ENCODE measurements at regions not wholly inside any gene's neighbourhood (a gene's known extent, or its start where the extent isn't known, plus 50 kb on each side); places are given as distances from the start of the nearest gene placed in this dataset.

- intact Hi-C loops (cut with DNase I; ENCODE audit: low total_unique reads), result no loop called here
- Histone ChIP-seq H3K36me3 (no peaks in the 10 kb centered on the region), H3K4me3 (no peak overlapping the region), H3K4me1 (no peaks in the 10 kb centered on the region), H3K27me3 (peaks cover 0 to 73% of the 10 kb centered on the region in 2 donors), H3K9me3 (no peaks in the 10 kb centered on the region), H3K27ac (no peak overlapping the region)
- no peak for TF ChIP-seq CTCF (IDR thresholded peaks at IDR 0.05)
- no peak for DNase-seq
Measured at GRCh38 chr10:133022776-133023100, 65.0 kb upstream of the ADGRA1 start.

GRCh38 chr10:133021963-133022775 lies 65.6 kb upstream of the ADGRA1 start:
- Histone ChIP-seq H3K9me3 (no peaks in the 10 kb centered on the region), H3K4me3 (no peak overlapping the region), H3K4me1 (no peaks in the 10 kb centered on the region), H3K27me3 (peaks cover 0 to 68% of the 10 kb centered on the region in 2 donors), H3K36me3 (no peaks in the 10 kb centered on the region), H3K27ac (no peak overlapping the region)
- DNase-seq, result no peak
- no peak for TF ChIP-seq CTCF (IDR thresholded peaks at IDR 0.05)
- intact Hi-C loops (cut with DNase I; ENCODE audit: low total_unique reads), result no loop called here

- no peaks in the 10 kb centered on the region for H3K4me1 ChIP-seq
- no peak for DNase-seq
- H3K9me3 ChIP-seq, result no peaks in the 10 kb centered on the region
- H3K36me3 ChIP-seq, result no peaks in the 10 kb centered on the region
- intact Hi-C loops (cut with DNase I; ENCODE audit: low total_unique reads), result no loop called here
- no peak overlapping the region for H3K27ac ChIP-seq
- peaks cover 0 to 61% of the 10 kb centered on the region in 2 donors for H3K27me3 ChIP-seq
- no peak overlapping the region for H3K4me3 ChIP-seq
- TF ChIP-seq CTCF (IDR thresholded peaks at IDR 0.05), result no peak
Measured at GRCh38 chr10:133021116-133021962, 66.4 kb upstream of the ADGRA1 start.

GRCh38 chr10:133020193-133020817 lies 67.4 kb upstream of the ADGRA1 start:
- Histone ChIP-seq H3K27me3 (peaks cover 0 to 52% of the 10 kb centered on the region in 2 donors), H3K36me3 (no peaks in the 10 kb centered on the region), H3K4me1 (no peaks in the 10 kb centered on the region), H3K27ac (no peak overlapping the region), H3K9me3 (no peaks in the 10 kb centered on the region), H3K4me3 (no peak overlapping the region)
- TF ChIP-seq CTCF (IDR thresholded peaks at IDR 0.05), result no peak
- DNase-seq, result no peak
- intact Hi-C loops (cut with DNase I; ENCODE audit: low total_unique reads), result no loop called here

GRCh38 chr10:133019651-133020050 lies 68.1 kb upstream of the ADGRA1 start:
- no peak for DNase-seq
- Histone ChIP-seq H3K4me3 (no peak overlapping the region), H3K4me1 (no peaks in the 10 kb centered on the region), H3K27ac (no peak overlapping the region), H3K9me3 (no peaks in the 10 kb centered on the region), H3K36me3 (no peaks in the 10 kb centered on the region), H3K27me3 (peaks cover 0 to 52% of the 10 kb centered on the region in 2 donors)
- intact Hi-C loops (cut with DNase I; ENCODE audit: low total_unique reads), result no loop called here
- no peak for TF ChIP-seq CTCF (IDR thresholded peaks at IDR 0.05)

Measured in tibial artery (tissue), 4 donors.